Stomach (tissue), 8 donors: ENCODE measurements at regions not wholly inside any gene's neighbourhood (a gene's known extent, or its start where the extent isn't known, plus 50 kb on each side); places are given as distances from the start of the nearest gene placed in this dataset.
A peak's percentile ranks its signal among the peaks of the same experiment; 100 is the strongest.

Experiments used
- DNase-seq, 2 donors: peaks; one replicate each; pipeline versions ENCODE4 v3.0.0 to v3.0.0-alpha.2; 2013 to 2019
- H3K27ac ChIP-seq, 5 donors: fragments of 200-600 bp in 4 of 5; sonication (generic) in 4 of 5; one replicate each; pipeline ENCODE4 v1.5.1; 2013 to 2019; ENCODE audit warnings: mild to moderate bottlenecking in 1 of 5, moderate library complexity in 1 of 5
- H3K27me3 ChIP-seq, 3 donors: fragments of 200-600 bp; sonication (generic); one replicate each; pipeline ENCODE4 v1.5.1; 2017 to 2019; ENCODE audit warnings: mixed run types in 1 of 3
- H3K36me3 ChIP-seq, 4 donors: fragments of 200-600 bp; sonication (generic); 1 replicate in 3 of 4; 2 replicates in 1 of 4; pipeline ENCODE4 v1.5.1; 2016 to 2019
- H3K4me1 ChIP-seq, 4 donors: fragments of 200-600 bp; sonication (generic); one replicate each; pipeline ENCODE4 v1.5.1; 2016 to 2019
- H3K4me3 ChIP-seq, 4 donors: fragments of 200-600 bp; sonication (generic) in 3 of 4; one replicate each; pipeline ENCODE4 v1.5.1; 2016 to 2019; ENCODE audit warnings: mild to moderate bottlenecking in 1 of 4
- H3K9me3 ChIP-seq, 4 donors: fragments of 200-600 bp; sonication (generic); one replicate each; pipeline ENCODE4 v1.5.1; 2016 to 2019
- CTCF ChIP-seq, 7 experiments: fragments of 450-650 bp in 4 of 7; fragments of 200-600 bp in 3 of 7; sonication (generic) in 3 of 7; IDR thresholded peaks; one replicate each; pipeline ENCODE4 v1.5.1; 2016 to 2019; ENCODE audit warnings: antibody characterized with exemption in 7 of 7, control low read depth in 2 of 7, mild to moderate bottlenecking in 1 of 7
- EP300 ChIP-seq: sonication (generic); formaldehyde crosslinking; IDR thresholded peaks from one replicate; pipeline ENCODE4 v1.6.1; 2017; ENCODE audit warnings: antibody characterized with exemption
- POLR2A ChIP-seq, 4 donors: fragments of 450-650 bp; IDR thresholded peaks; one replicate each; pipeline ENCODE4 v1.6.1; 2016; ENCODE audit warnings: antibody characterized with exemption in 4 of 4, control low read depth in 2 of 4, mild to moderate bottlenecking in 1 of 4, moderate library complexity in 1 of 4
- POLR2AphosphoS5 ChIP-seq, 3 donors: sonication (generic); formaldehyde crosslinking; IDR thresholded peaks; one replicate each; pipeline ENCODE4 v1.6.1; 2016; ENCODE audit warnings: antibody characterized with exemption in 3 of 3
- WGBS, 5 donors: extraction: QIAGEN DNeasy Blood & Tissue Kit in 3 of 5; methylation state at CpG; one replicate each; pipeline versions ENCODE4 v1.1.5 to v1.1.7; 2013 to 2018; 5-methylcytosine and 5-hydroxymethylcytosine counted together
- intact Hi-C: fragments of 100-400 bp; cut with DNase I; formaldehyde crosslinking; loops from one replicate; pipeline ENCODE4 v1.15.1; 2023; ENCODE audit warnings: low total_unique reads
- donor health status: healthy with polysubstance abuse.
- donor health status: Bipolar disorder and iron deficiency.
- donor health status: healthy.

- Histone ChIP-seq H3K36me3 (no peaks in the 10 kb centered on the region), H3K4me1 (no peaks in the 10 kb centered on the region), H3K4me3 (no peak overlapping the region), H3K9me3 (peaks cover 0 to 4% (median 0%) of the 10 kb centered on the region in 4 donors), H3K27ac (no peak overlapping the region), H3K27me3 (no peaks in the 10 kb centered on the region)
- intact Hi-C loops: no loop called here
- no peak for DNase-seq
- WGBS, 5 donors: 66 to 83% (median 78%) methylated on average over 8 of the region's 8 CpGs
- TF ChIP-seq EP300 (no peak), CTCF (IDR thresholded peaks at IDR 0.05) (no peak), POLR2AphosphoS5 (IDR thresholded peaks at IDR 0.05) (no peak), POLR2A (IDR thresholded peaks at IDR 0.05) (no peak)
These were observed 367.7 kb upstream of the NETO1 start for GRCh38 chr18:73235491-73235890.

GRCh38 chr18:73232933-73233332, 365.1 kb upstream of the NETO1 start:
- H3K4me1 ChIP-seq: no peaks in the 10 kb centered on the region
- H3K27ac ChIP-seq: no peak overlapping the region
- H3K9me3 ChIP-seq: peaks cover 0 to 4% (median 0%) of the 10 kb centered on the region in 4 donors
- DNase-seq: peak in 1 of 2 donors; percentile 7
- H3K27me3 ChIP-seq: no peaks in the 10 kb centered on the region
- intact Hi-C loops: no loop called here
- H3K36me3 ChIP-seq: no peaks in the 10 kb centered on the region
- H3K4me3 ChIP-seq: no peak overlapping the region
- 62 to 77% (median 71%) methylated on average over 8 of the region's 8 CpGs for WGBS, 5 donors
- TF ChIP-seq CTCF (IDR thresholded peaks at IDR 0.05): no peak
- TF ChIP-seq POLR2AphosphoS5 (IDR thresholded peaks at IDR 0.05): no peak
- TF ChIP-seq POLR2A (IDR thresholded peaks at IDR 0.05): no peak
- TF ChIP-seq EP300: no peak

DNA sequence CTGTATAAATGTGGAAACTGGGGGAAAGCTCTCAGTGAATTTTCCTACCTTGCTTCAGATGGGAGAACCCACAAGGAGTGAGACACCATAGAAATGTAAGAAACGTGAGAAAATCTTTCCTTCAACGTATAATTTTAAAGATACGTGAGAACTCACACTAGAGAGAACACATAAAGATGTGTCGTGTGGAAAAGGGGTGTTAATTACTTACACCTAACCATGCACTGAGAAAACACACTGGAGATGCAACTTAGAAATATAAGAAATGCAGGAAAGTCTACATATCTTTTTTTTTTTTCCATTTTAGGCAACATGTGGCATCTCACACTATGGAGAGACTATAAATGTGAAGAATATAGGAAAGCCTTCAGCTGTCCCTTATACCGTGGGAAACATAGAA, 352.9 kb upstream of the NETO1 start:
- no peak for DNase-seq
- H3K4me3 ChIP-seq: no peak overlapping the region
- no peaks in the 10 kb centered on the region for H3K36me3 ChIP-seq
- H3K4me1 ChIP-seq: no peaks in the 10 kb centered on the region
- H3K27ac ChIP-seq: no peak overlapping the region
- no peaks in the 10 kb centered on the region for H3K27me3 ChIP-seq
- intact Hi-C loops: no loop called here
- TF ChIP-seq EP300: no peak
- 80 to 90% (median 84%) methylated on average over 5 of the region's 5 CpGs for WGBS, 5 donors
- peaks cover 0 to 53% (median 27%) of the 10 kb centered on the region in 4 donors for H3K9me3 ChIP-seq

GRCh38 chr18:73218293-73218692, 350.5 kb upstream of the NETO1 start:
- peaks cover 0 to 49% (median 27%) of the 10 kb centered on the region in 4 donors for H3K9me3 ChIP-seq
- H3K4me3 ChIP-seq: no peak overlapping the region
- H3K27me3 ChIP-seq: no peaks in the 10 kb centered on the region
- TF ChIP-seq CTCF (IDR thresholded peaks at IDR 0.05) (no peak), EP300 (no peak), POLR2AphosphoS5 (IDR thresholded peaks at IDR 0.05) (no peak), POLR2A (IDR thresholded peaks at IDR 0.05) (no peak)
- no peaks in the 10 kb centered on the region for H3K4me1 ChIP-seq
- intact Hi-C loops: no loop called here
- no peak for DNase-seq
- 65 to 73% (median 71%) methylated on average over 2 of the region's 2 CpGs for WGBS, 5 donors
- H3K27ac ChIP-seq: no peak overlapping the region
- H3K36me3 ChIP-seq: no peaks in the 10 kb centered on the region

DNA sequence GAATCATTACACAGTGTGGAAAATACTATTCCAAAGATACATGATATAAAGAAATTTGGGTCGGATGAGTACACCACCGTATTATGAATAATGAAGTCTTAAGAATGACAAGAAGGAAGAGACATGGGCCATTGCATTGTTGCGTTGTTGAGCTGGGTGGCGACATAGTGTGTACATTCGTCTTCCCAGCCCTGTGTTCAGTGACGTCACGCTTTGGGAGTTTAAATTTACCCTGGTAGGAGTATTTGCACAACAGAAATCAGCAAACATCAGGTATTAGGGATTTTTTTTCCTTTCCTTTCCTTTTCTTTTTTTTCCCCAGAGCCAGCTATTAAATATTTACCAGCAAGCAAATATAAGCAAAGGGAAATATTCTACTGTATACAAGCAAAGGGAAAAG, 347.2 kb upstream of the NETO1 start:
- TF ChIP-seq EP300 (no peak), POLR2A (IDR thresholded peaks at IDR 0.05) (no peak), CTCF (IDR thresholded peaks at IDR 0.05) (no peak), POLR2AphosphoS5 (IDR thresholded peaks at IDR 0.05) (no peak)
- H3K9me3 ChIP-seq: peaks cover 0 to 18% (median 10%) of the 10 kb centered on the region in 4 donors
- H3K4me1 ChIP-seq: no peaks in the 10 kb centered on the region
- WGBS, 5 donors: 47 to 75% (median 56%) methylated on average over 7 of the region's 7 CpGs
- no peak overlapping the region for H3K4me3 ChIP-seq
- no peaks in the 10 kb centered on the region for H3K27me3 ChIP-seq
- H3K27ac ChIP-seq: no peak overlapping the region
- DNase-seq: peak in 1 of 2 donors; percentile 53
- no peaks in the 10 kb centered on the region for H3K36me3 ChIP-seq
- intact Hi-C loops: no loop called here
